ENCODE measurements at regions not wholly inside any gene's neighbourhood (a gene's known extent, or its start where the extent isn't known, plus 50 kb on each side); places are given as distances from the start of the nearest gene placed in this dataset.

GRCh38 chr15:66620341-66620740, 54.5 kb upstream of the LCTL start:
- TF ChIP-seq CTCF (IDR thresholded peaks at IDR 0.05 in 2 of 3, conservative IDR thresholded peaks at IDR 0.05 in 1 of 3; ENCODE audit: borderline replicate concordance in 1 of 3, insufficient read depth in 1 of 3, low read depth in 2 of 3, low read length in 2 of 3) = no peak
- TF ChIP-seq SIN3A (IDR thresholded peaks at IDR 0.05; ENCODE audit: low read depth) = no peak
- no peak for TF ChIP-seq ATF3 (IDR thresholded peaks at IDR 0.05)
